ENCODE measurements at regions not wholly inside any gene's neighbourhood (a gene's known extent, or its start where the extent isn't known, plus 50 kb on each side); places are given as distances from the start of the nearest gene placed in this dataset.
"Not testable (repeated sequence)": the region's sequence is repeated elsewhere in the genome, so short reads cannot be mapped to it uniquely, and the experiment has no call there.

GRCh38 chr3:75453839-75454238 is 210.3 kb upstream of the FRG2C start:
- DNase-seq = not testable (repeated sequence)

- DNase-seq = not testable (repeated sequence)
Measured at GRCh38 chr3:75474530-75474929, 189.6 kb upstream of the FRG2C start.

DNA sequence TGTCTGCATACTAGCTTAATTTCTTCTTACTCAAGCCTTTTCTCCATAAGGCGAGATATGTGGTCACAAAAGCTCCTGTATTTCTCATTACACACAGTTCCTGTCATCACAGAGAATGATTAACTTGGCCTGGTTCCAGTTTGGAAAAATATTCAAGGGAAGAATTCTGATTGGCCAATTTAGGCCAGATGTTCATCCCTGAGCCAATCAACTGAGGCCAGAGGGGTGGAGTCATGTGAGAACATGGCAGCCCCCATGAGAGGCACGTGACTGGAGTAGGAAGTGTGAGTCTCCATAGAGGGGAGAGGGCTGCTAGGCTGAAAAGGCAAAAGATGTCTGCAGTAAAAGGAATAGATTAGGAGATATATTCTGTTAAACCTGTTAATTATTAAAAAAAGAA is 167.5 kb upstream of the FRG2C start:
- DNase-seq = not testable (repeated sequence)

DNA sequence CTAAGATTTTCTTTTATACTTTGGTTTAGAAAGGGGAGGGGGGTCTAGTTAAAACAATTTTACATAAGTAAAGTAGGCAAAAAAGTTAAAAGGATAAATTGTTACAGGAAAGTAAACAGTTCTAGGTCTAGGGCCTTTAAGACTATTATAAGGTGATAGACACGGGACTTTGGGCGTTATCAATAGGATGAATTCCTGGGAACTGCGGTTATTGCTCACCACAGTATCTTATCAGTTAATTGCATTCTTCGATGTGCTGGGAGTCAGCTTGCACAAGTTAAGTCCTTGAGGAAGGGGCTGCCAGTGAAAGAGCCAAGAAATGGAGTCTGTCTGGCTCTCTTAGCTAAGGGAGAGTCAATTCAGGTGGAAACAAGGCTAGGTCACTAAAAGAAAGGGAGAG is 163.8 kb upstream of the FRG2C start:
- DNase-seq = not testable (repeated sequence)

DNA sequence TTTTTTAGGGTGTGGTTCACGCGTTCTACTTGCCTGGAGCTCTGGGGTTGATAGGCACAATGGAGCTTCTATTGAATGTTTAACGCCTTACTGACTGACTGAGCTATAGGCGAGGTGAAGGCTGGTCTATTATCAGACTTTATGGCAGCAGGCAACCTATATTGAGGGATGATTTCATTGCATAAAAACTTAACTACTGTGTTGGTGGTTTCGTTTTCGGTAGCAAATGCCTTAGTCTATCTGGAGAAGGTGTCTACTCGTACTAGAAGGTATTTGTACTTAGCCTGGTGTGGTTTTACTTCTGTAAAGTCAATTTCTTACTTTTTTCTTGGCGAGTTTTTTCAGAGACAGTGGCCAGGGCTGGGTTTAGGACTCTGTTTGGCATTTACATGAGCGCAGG is 162.0 kb upstream of the FRG2C start:
- not testable (repeated sequence) for DNase-seq

GRCh38 chr3:75502769-75503756 is 161.1 kb upstream of the FRG2C start:
- peak; percentile 19 for DNase-seq

- no peak for DNase-seq
Measured at GRCh38 chr3:75506603-75507002, 157.5 kb upstream of the FRG2C start.

DNA sequence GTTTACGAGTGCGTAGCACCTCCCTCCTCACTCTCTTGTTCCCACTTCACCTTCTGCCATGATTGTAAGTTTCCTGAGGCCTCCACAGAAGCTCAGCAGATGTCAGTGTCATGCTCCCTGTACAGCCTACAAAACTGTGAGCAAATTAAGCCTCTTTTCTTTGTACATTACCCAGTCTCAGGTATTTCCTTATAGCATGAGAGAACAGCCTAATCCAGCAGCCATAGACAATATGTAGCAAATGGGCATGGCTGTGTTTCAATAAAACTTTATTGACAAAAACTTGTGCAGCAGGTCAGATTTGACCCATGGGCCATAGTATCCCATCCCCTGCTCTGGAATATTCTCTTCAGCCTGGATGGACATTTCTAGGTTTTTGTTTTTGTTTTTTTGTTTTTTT is 156.2 kb upstream of the FRG2C start:
- DNase-seq = not testable (repeated sequence)

GRCh38 chr3:75527657-75528056 is 136.5 kb upstream of the FRG2C start:
- DNase-seq = not testable (repeated sequence)

DNA sequence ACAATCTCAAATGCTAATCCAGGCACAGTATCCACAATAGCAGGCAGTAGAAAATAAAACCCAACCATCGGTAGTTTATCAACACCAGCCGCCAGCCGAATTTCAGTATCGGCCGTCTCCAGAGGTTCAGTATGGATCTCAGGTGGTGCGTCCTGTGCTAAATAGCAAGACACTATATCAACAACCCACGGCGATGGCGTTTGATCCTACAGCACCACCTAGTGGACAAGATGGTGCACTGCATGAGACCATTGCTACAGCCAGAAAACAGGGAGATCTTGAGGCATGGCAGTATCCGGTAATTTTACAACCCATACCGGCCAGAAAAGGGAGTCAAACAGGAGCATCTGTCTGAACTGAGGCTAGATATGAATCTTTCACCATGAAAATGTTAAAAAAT is 112.0 kb upstream of the FRG2C start:
- not testable (repeated sequence) for DNase-seq

- not testable (repeated sequence) for DNase-seq
Measured at GRCh38 chr3:75564427-75564826, 99.7 kb upstream of the FRG2C start.

GRCh38 chr3:75572303-75572702 is 91.8 kb upstream of the FRG2C start:
- not testable (repeated sequence) for DNase-seq

DNA sequence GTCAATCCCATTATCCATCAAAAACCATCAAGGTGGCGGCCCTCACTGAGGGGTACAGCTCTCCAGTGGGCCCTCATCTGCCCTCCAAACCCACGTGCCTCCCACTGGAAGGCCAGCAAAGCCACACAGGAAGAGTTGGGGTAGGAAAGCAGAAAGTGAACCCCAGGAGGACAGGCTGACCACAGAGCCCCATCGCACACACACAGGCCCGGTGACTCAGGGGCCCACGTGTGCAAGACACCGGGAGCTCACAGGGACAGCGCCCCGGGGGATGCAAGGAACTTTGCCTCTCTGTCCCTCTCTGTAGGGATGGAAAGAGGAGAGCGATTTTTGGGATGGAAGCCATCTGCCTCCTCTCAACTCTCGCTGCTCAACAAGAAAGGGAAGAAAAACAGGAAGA is 85.0 kb upstream of the FRG2C start:
- not testable (repeated sequence) for DNase-seq

DNA sequence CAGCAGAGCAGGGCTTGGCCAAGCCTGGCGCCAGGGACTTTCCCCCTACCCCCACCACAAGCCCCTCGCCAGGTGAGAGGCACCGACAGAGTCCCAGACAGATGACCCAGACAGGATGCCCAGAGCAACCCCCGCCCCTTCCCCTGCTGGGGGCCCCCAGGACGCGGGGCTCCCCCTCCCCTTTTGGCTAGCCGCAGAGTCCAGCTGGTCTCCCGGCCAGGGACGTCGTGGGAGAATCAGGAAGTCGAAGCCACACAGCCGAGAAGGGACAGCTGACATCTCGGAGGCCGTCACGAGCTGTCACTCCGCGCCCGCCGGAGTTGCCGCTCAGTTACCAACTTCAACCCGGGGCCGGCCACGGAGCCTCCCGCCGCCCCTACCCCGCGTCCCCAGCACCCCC is 84.6 kb upstream of the FRG2C start:
- not testable (repeated sequence) for DNase-seq

DNA sequence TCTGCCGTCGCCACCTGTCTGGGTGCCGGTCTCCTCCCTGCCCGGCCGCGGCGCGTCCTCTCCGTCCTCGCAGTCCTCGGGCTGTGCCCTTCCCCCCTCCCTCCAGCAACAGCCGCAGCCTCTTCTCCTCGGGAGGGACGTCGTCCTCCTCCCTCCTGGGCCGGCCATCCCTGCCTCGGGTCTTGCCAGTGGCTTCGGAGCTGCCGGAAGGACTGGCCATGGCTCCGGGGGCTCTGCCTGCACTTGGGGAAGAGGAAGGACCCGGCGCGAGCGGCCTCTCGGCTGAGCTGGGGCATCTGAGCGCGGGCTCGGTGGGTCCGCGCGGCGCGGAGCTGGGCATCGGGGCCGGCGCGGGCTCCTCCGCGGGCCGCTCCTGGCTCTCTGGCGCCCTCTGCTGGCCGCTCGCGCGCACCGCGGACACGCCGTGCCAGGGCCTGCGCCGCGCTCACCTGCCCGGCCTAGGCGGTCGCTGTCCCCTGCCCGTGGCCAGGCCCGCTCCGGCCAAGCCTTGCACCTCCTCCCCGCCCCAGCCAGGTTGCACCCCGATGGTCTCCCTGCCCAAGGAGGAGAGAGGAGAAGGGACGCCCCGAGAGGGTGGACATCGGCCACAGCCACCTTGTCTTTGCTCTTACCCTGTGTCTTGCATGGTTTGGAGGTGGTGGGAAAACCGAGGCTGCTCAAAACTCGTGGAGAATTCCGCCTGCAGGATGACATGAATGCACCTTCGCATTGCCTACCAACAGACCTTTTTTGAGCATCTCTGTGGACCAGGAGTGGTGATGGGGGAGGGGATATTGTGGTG is 83.9 kb upstream of the FRG2C start:
- not testable (repeated sequence) for DNase-seq

DNA sequence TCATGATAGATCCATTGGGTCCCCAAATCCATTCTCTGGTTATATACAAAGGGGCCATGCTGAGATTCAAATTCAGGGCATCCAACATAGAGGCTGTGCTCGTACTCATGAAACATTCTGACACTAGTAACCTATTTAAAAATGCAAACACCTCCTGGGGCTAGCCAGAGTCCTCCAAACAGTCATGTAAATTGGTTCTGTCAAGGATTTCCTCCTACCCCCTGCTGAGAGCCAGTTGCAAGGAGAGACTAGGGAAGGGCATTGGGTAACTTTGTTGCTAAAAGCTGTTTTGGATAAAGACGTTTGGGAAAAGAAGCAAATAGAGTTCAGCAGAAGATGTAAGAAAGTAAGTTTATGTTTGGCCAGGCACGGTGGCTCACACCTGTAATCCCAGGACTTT is 81.6 kb upstream of the FRG2C start:
- DNase-seq = not testable (repeated sequence)

DNA sequence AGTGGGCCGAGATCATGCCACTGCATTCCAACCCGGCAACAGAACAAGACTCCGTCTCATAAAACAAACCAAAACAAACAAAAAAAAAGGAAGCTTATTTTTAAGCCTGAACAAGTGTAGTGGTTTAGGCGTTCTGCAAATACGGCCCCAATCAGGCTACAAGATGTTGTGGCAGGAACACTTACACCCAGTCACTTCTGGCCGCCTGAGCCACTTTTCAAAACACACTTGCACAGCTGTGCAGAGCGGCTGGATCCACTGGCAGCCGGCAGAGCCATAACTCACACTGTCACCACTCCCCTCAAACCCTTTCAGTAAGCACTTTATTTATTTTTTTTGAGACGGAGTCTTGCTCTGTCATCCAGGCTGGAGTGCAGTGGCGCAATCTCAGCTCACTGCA is 81.0 kb upstream of the FRG2C start:
- not testable (repeated sequence) for DNase-seq

GRCh38 chr3:75587695-75588094 is 76.4 kb upstream of the FRG2C start:
- DNase-seq = not testable (repeated sequence)

DNA sequence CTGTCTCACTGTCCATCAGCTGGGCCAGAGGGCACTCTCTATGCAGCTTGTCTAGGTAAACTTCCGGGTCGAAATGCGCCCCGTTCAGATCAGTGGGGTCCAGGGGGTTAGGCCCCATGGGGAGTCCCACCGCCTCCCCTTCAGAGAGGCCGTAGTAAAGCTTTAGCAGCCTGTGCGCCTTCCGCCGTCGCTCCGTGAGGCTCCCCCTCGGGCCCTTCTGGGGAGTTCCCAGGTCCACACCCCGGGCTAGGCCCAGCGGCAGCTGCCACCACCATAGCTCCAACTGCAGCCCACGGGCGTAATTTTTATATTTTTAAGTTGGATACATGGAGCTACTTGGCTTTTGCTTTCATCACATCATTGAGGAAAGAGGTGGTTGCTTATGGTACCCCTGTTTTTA is 73.7 kb upstream of the FRG2C start:
- DNase-seq = not testable (repeated sequence)

DNA sequence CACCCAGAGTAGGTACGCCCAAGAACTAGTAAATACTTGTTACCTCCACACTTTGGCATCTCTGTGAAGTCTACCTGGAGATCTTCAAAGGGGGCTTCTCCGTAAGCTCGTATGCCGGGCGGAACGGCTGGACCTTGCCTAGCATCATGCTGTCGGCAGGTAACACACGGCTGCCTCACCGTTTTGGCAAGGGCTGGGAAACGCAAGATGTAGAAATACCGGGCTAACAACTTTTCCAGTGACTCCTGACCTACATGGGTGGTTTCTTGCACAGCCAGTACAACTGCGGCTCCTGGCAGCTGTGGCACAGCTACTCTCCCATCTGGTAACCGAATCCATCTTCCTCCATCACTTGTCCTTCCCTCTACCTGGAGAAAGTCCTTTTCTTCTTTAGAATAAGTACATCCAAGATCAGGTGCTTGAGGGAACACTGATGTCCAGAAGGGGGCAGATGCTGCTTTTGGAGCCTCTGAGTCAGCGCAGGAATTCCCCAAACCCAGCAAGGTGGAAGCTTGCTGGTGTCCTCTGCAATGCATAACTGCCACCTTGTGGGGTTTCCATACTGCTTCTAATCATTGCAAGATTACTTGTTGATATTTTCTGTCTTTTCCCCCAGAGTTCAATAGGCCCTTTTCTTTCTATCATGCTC is 59.7 kb upstream of the FRG2C start:
- not testable (repeated sequence) for DNase-seq

- not testable (repeated sequence) for DNase-seq
Measured at GRCh38 chr3:75607996-75608395, 56.1 kb upstream of the FRG2C start.

GRCh38 chr3:75609598-75609997 is 54.5 kb upstream of the FRG2C start:
- not testable (repeated sequence) for DNase-seq

DNA sequence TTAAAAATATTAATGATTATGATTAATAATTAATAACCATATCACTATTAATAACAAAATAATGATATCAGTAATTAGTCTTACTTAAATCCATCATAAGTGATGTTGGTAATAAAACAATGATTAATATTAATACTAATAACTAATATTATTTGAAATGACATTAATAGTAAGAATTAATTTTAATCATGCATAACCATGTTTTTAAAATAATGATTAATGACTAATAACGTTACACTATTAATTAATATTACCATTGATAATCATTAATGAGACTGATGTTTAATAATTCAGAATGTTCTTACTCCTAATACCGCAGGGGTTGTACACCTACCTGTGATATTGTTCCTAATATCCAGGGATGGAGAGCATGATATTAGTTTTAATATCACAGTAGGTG is 53.4 kb upstream of the FRG2C start:
- DNase-seq = no peak

Measured in NCI-H2029 (cell line).